H1 (cell line): ENCODE measurements at regions not wholly inside any gene's neighbourhood (a gene's known extent, or its start where the extent isn't known, plus 50 kb on each side); places are given as distances from the start of the nearest gene placed in this dataset.

Experiments used
- CTCF ChIA-PET: fragments of 300-600 bp; sonication (Branson Sonifier 250); formaldehyde crosslinking; loops from one replicate; lab custom pipeline; 2021; ENCODE audit not compliant: partially characterized antibody; lab: Charles Lee
- POLR2A ChIA-PET: fragments of 300-600 bp; sonication (Branson Sonifier 250); formaldehyde crosslinking; loops from one replicate; lab custom pipeline; 2021; ENCODE audit warnings: inconsistent platforms; ENCODE audit not compliant: partially characterized antibody; lab: Charles Lee
- DNase-seq, 2 experiments: peaks; one replicate each; pipeline versions ENCODE4 v3.0.0 to v3.0.0-alpha.2; 2010 to 2022; ENCODE audit warnings: low spot score in 2 of 2, low read depth in 1 of 2, mixed read lengths in 1 of 2
- FAIRE-seq: peaks from 2 replicates; lab custom pipeline; 2011; peaks lifted over from hg19 to GRCh38; lab: Jason Lieb, UNC
- H2AFZ ChIP-seq: 2 replicates; pipeline ENCODE4 v1.8.1; 2012; ENCODE audit warnings: low read length, inconsistent platforms
- H2AK5ac ChIP-seq: 2 replicates; pipeline ENCODE4 v1.6.1; 2013; ENCODE audit warnings: low read depth, low read length
- H2BK120ac ChIP-seq: replicated peaks from 2 replicates; pipeline ENCODE3; 2013; ENCODE audit warnings: low read depth, low read length, inconsistent platforms
- H2BK12ac ChIP-seq: 2 replicates; pipeline ENCODE4 v1.6.1; 2013; ENCODE audit warnings: low read depth, low read length
- H2BK15ac ChIP-seq: 2 replicates; pipeline ENCODE4 v1.6.1; 2013; ENCODE audit warnings: low read length
- H2BK20ac ChIP-seq: 2 replicates; pipeline ENCODE4 v1.6.1; 2013; ENCODE audit warnings: low read length
- H2BK5ac ChIP-seq: 2 replicates; pipeline ENCODE4 v1.6.1; 2013; ENCODE audit warnings: low read depth, low read length
- H3K14ac ChIP-seq: 2 replicates; pipeline ENCODE4 v1.6.1; 2013; ENCODE audit warnings: inconsistent platforms; ENCODE audit not compliant: insufficient read length
- H3K18ac ChIP-seq: 2 replicates; pipeline ENCODE4 v1.6.1; 2013; ENCODE audit warnings: low read length; ENCODE audit errors: extremely low read depth
- H3K23ac ChIP-seq: 2 replicates; pipeline ENCODE4 v1.6.1; 2013; ENCODE audit warnings: inconsistent platforms; ENCODE audit not compliant: insufficient read length
- H3K23me2 ChIP-seq: 2 replicates; pipeline ENCODE4 v1.6.1; 2013; ENCODE audit warnings: low read depth, low read length
- H3K27ac ChIP-seq: 2 replicates; pipeline ENCODE4 v1.6.1; 2011; ENCODE audit warnings: low read depth, low read length, inconsistent platforms
- H3K27me3 ChIP-seq, 4 experiments: replicated peaks in 1 of 4; 1 replicate in 1 of 4; 2 replicates in 3 of 4; pipeline versions ENCODE4 v1.6.1 to v1.8.1; 2011 to 2013; ENCODE audit warnings: low read length in 3 of 4, mild to moderate bottlenecking in 3 of 4, inconsistent platforms in 2 of 4, mixed read lengths in 2 of 4, moderate library complexity in 1 of 4; ENCODE audit not compliant: control insufficient read depth in 3 of 4, insufficient read depth in 3 of 4; ENCODE audit errors: extremely low read depth in 1 of 4
- H3K36me3 ChIP-seq, 4 experiments: 2 replicates each; pipeline versions ENCODE4 v1.6.1 to v1.8.1; 2011 to 2013; ENCODE audit warnings: mild to moderate bottlenecking in 4 of 4, low read length in 3 of 4, moderate library complexity in 2 of 4, control low read depth in 1 of 4, inconsistent platforms in 1 of 4; ENCODE audit not compliant: insufficient read depth in 4 of 4, control insufficient read depth in 2 of 4
- H3K4ac ChIP-seq: replicated peaks from 2 replicates; pipeline ENCODE3; 2013; ENCODE audit warnings: low read length, low read depth, mixed read lengths, inconsistent platforms; ENCODE audit not compliant: insufficient read length
- H3K4me1 ChIP-seq, 4 experiments: replicated peaks in 1 of 4; 1 replicate in 1 of 4; 2 replicates in 3 of 4; pipeline versions ENCODE4 v1.6.1 to v1.8.1; 2011 to 2013; ENCODE audit warnings: low read length in 3 of 4, inconsistent platforms in 2 of 4, mixed read lengths in 1 of 4; ENCODE audit not compliant: insufficient read depth in 4 of 4, control insufficient read depth in 3 of 4
- H3K4me2 ChIP-seq, 2 experiments: 2 replicates each; pipeline versions ENCODE4 v1.6.1 to v1.8.1; 2011 to 2013; ENCODE audit warnings: low read depth in 2 of 2, low read length in 2 of 2, control low read depth in 1 of 2, inconsistent platforms in 1 of 2, mild to moderate bottlenecking in 1 of 2; ENCODE audit not compliant: insufficient read depth in 1 of 2
- H3K4me3 ChIP-seq, 4 experiments: fragments of 200-600, 300-600 bp in 1 of 4; sonication (generic), shearing (Covaris generic), sonication (Bioruptor Twin) in 1 of 4; 2 replicates each; pipeline versions ENCODE4 v1.5.1 to v1.8.1; 2011 to 2016; ENCODE audit warnings: low read length in 4 of 4, low read depth in 3 of 4, control low read depth in 2 of 4, inconsistent platforms in 2 of 4, mild to moderate bottlenecking in 2 of 4, mixed read lengths in 1 of 4, moderate library complexity in 1 of 4; ENCODE audit not compliant: insufficient read depth in 2 of 4; ENCODE audit errors: extremely low read depth in 1 of 4
- H3K56ac ChIP-seq: replicated peaks from 2 replicates; pipeline ENCODE3; 2013; ENCODE audit warnings: low read depth, mild to moderate bottlenecking, mixed read lengths, low read length, inconsistent platforms; ENCODE audit not compliant: insufficient read length
- H3K79me1 ChIP-seq: 2 replicates; pipeline ENCODE4 v1.6.1; 2013; ENCODE audit warnings: low read depth, low read length, control low read depth
- H3K79me2 ChIP-seq, 2 experiments: 2 replicates each; pipeline versions ENCODE4 v1.6.1 to v1.8.1; 2012 to 2013; ENCODE audit warnings: low read length in 2 of 2, mild to moderate bottlenecking in 2 of 2, inconsistent platforms in 1 of 2; ENCODE audit not compliant: insufficient read depth in 2 of 2, control insufficient read depth in 1 of 2
- H3K9ac ChIP-seq, 4 experiments: replicated peaks in 1 of 4; 1 replicate in 1 of 4; 2 replicates in 3 of 4; pipeline versions ENCODE4 v1.6.1 to v1.8.1; 2011 to 2013; ENCODE audit warnings: low read depth in 3 of 4, low read length in 3 of 4, control low read depth in 2 of 4, mild to moderate bottlenecking in 2 of 4, moderate library complexity in 2 of 4, inconsistent platforms in 1 of 4; ENCODE audit errors: extremely low read depth in 1 of 4
- H3K9me3 ChIP-seq, 2 experiments: 2 replicates each; pipeline versions ENCODE4 v1.6.1 to v1.8.1; 2012 to 2013; ENCODE audit warnings: mild to moderate bottlenecking in 2 of 2, moderate library complexity in 2 of 2, control low read depth in 1 of 2, inconsistent platforms in 1 of 2, low read depth in 1 of 2, low read length in 1 of 2, mixed read lengths in 1 of 2; ENCODE audit not compliant: insufficient read depth in 2 of 2
- H4K20me1 ChIP-seq, 2 experiments: replicated peaks in 1 of 2; 2 replicates each; pipeline versions ENCODE3 to v1.8.1; 2011 to 2013; ENCODE audit warnings: inconsistent platforms in 2 of 2, low read length in 2 of 2, mild to moderate bottlenecking in 1 of 2; ENCODE audit not compliant: insufficient read depth in 2 of 2, control insufficient read depth in 1 of 2
- H4K5ac ChIP-seq: 2 replicates; pipeline ENCODE4 v1.6.1; 2013; ENCODE audit warnings: low read length, low read depth, mixed read lengths, inconsistent platforms; ENCODE audit not compliant: insufficient read length
- H4K8ac ChIP-seq: 2 replicates; pipeline ENCODE4 v1.8.0; 2013; ENCODE audit warnings: mild to moderate bottlenecking, moderate library complexity, low read length, inconsistent platforms; ENCODE audit not compliant: insufficient read depth; ENCODE audit errors: extremely low read depth
- H4K91ac ChIP-seq: replicated peaks from 2 replicates; pipeline ENCODE3; 2013; ENCODE audit warnings: low read length, mixed read lengths, inconsistent platforms; ENCODE audit not compliant: insufficient read length
- BRCA1 ChIP-seq: IDR thresholded peaks from 2 replicates; pipeline ENCODE4 v1.6.1; 2012; ENCODE audit warnings: low read depth, low read length, improper control_type of control experiment
- CBX8 ChIP-seq: fragments of 300-800, 300-1000 bp; sonication (generic); IDR thresholded peaks from 2 replicates; pipeline ENCODE4 v1.7.1; 2016; ENCODE audit warnings: low read depth, low read length, borderline replicate concordance
- EZH2 ChIP-seq: fragments of 200-600 bp; sonication (generic); IDR thresholded peaks from 2 replicates; pipeline ENCODE4 v1.7.1; 2012; ENCODE audit warnings: low read depth, mild to moderate bottlenecking, moderate library complexity, low read length, inconsistent platforms; ENCODE audit not compliant: severe bottlenecking
- GABPA ChIP-seq: IDR thresholded peaks from 2 replicates; pipeline ENCODE4 v1.6.1; 2011; ENCODE audit warnings: mild to moderate bottlenecking, low read length, moderate library complexity, borderline replicate concordance; ENCODE audit not compliant: insufficient read depth
- HDAC2 ChIP-seq, 2 experiments: fragments of 300-600 bp in 1 of 2; sonication (generic) in 1 of 2; IDR thresholded peaks; 2 replicates each; pipeline ENCODE4 v1.6.1; 2011 to 2012; ENCODE audit warnings: low read depth in 2 of 2, low read length in 2 of 2, mild to moderate bottlenecking in 2 of 2, moderate library complexity in 2 of 2, borderline replicate concordance in 1 of 2, inconsistent platforms in 1 of 2
- RFX5 ChIP-seq: IDR thresholded peaks from 2 replicates; pipeline ENCODE4 v1.6.1; 2011; ENCODE audit warnings: low read depth, low read length, improper control_type of control experiment, borderline replicate concordance
- SAP30 ChIP-seq: fragments of 300-600 bp; sonication (generic); IDR thresholded peaks from 2 replicates; pipeline ENCODE4 v1.7.1; 2012; ENCODE audit warnings: low read length, moderate library complexity, mild to moderate bottlenecking, inconsistent platforms; ENCODE audit not compliant: insufficient read depth, insufficient replicate concordance
- SIX5 ChIP-seq: IDR thresholded peaks from 2 replicates; pipeline ENCODE4 v1.6.1; 2011; ENCODE audit warnings: mild to moderate bottlenecking, low read depth, low read length
- SRF ChIP-seq: IDR thresholded peaks from 2 replicates; pipeline ENCODE4 v1.6.1; 2011; ENCODE audit warnings: mild to moderate bottlenecking, low read depth, low read length, moderate library complexity
- WGBS, 2 experiments: shearing (Covaris generic) in 1 of 2; methylation state at CpG; one replicate each; pipeline versions ENCODE4 v1.1.6 to v1.1.7; 2013 to 2015; ENCODE audit warnings: low lambda C conversion rate in 2 of 2, mixed read lengths in 2 of 2, inconsistent platforms in 1 of 2, low coverage in 1 of 2, missing lambda C conversion rate in 1 of 2; ENCODE audit not compliant: insufficient replicate concordance in 2 of 2, insufficient coverage in 1 of 2, insufficient read length in 1 of 2; ENCODE audit errors: extremely low coverage in 1 of 2, missing lambda C conversion rate in 1 of 2; 5-methylcytosine and 5-hydroxymethylcytosine counted together

- peak overlapping the region; percentile 80; the same call in 1 of the 2 replicates for H2BK20ac ChIP-seq
- H3K9ac ChIP-seq: no peak overlapping the region
- no peak overlapping the region; the same call in 1 of the 2 replicates for H2BK5ac ChIP-seq
- no peaks in the 10 kb centered on the region for H3K36me3 ChIP-seq
- 0 out of 2 replicates have a peak overlapping the region, but pooled peaks have one; percentile 55 for H2AK5ac ChIP-seq
- no peak overlapping the region for H3K4ac ChIP-seq
- H3K27me3 ChIP-seq: peaks cover 0 to 9% (median 5%) of the 10 kb centered on the region in 4 experiments; a peak in 4 of 7 replicates
- no peak overlapping the region for H3K56ac ChIP-seq
- WGBS, 2 experiments: 83% methylated on average over 11 of the region's 11 CpGs; no CpG with 5 or more reads in 1 of the 2 experiments
- H3K18ac ChIP-seq: peak overlapping the region; percentile 75; the same call in 1 of the 2 replicates
- peak overlapping the region; percentile 73; the same call in 1 of the 2 replicates for H2BK12ac ChIP-seq
- H3K79me1 ChIP-seq: no peaks in the 10 kb centered on the region
- no peak for DNase-seq
- CTCF ChIA-PET: interaction anchor here (0.8 to 2.1 kb wide), 4 partner anchors 30 to 199 kb away, joined by 3 to 9 read pairs (median 4); no protein-coding TSS in a partner anchor
- TF ChIP-seq SIX5 (no peak), GABPA (no peak), HDAC2 (IDR thresholded peaks at IDR 0.05; ENCODE audit: borderline replicate concordance in 1 of 2, low read depth in 2 of 2, low read length in 2 of 2) (no peak), SRF (no peak), RFX5 (no peak), BRCA1 (no peak), CBX8 (no peak), EZH2 (no peak), SAP30 (no peak)
- no peak overlapping the region for H3K23ac ChIP-seq
- no peaks in the 10 kb centered on the region for H4K20me1 ChIP-seq
- peaks cover 12 to 26% (median 21%) of the 10 kb centered on the region in 4 experiments for H3K4me1 ChIP-seq
- no peaks in the 10 kb centered on the region for H3K79me2 ChIP-seq
- no peak overlapping the region for H3K4me3 ChIP-seq
- POLR2A ChIA-PET: interaction anchor here (1.5 kb wide), 1 partner anchor 64 kb away, joined by 4 read pairs; no protein-coding TSS in a partner anchor
- no peak overlapping the region for H2AFZ ChIP-seq
- no peak for FAIRE-seq
- H2BK15ac ChIP-seq: 0 out of 2 replicates have a peak overlapping the region, but pooled peaks have one; percentile 72
- H2BK120ac ChIP-seq: no peak overlapping the region
- no peak overlapping the region for H3K4me2 ChIP-seq
- no peaks in the 10 kb centered on the region for H3K9me3 ChIP-seq
- no peak overlapping the region for H4K5ac ChIP-seq
- no peak overlapping the region for H3K14ac ChIP-seq
- peak overlapping the region; percentile 44 for H4K91ac ChIP-seq
- no peak overlapping the region for H3K27ac ChIP-seq
- peaks cover 4% of the 10 kb centered on the region; the same call in 1 of the 2 replicates for H3K23me2 ChIP-seq
- no peak overlapping the region for H4K8ac ChIP-seq
Observed at GRCh38 chr1:229028544-229028943, 242.4 kb upstream of the RAB4A start.
